ENCODE measurements at regions not wholly inside any gene's neighbourhood (a gene's known extent, or its start where the extent isn't known, plus 50 kb on each side); places are given as distances from the start of the nearest gene placed in this dataset.

GRCh38 chr18:47492691-47493090, 241.2 kb upstream of the SKOR2 start:
- no peak for DNase-seq
- no peaks in the 10 kb centered on the region for H3K27me3 ChIP-seq (replicated peaks; ENCODE audit: control insufficient read depth, insufficient read depth, low read length)
- POLR2A ChIA-PET = no interaction called here
- no TSS peak for BruUV-seq (replicated peaks)
- no peak overlapping the region for H3K4me3 ChIP-seq (ENCODE audit: low read depth, low read length)
- Mint-ChIP-seq H3K4me1 (ENCODE audit: low read depth, unreplicated experiment) (no peaks in the 10 kb centered on the region), H3K27ac (ENCODE audit: unreplicated experiment) (no peak overlapping the region), H3K4me3 (ENCODE audit: unreplicated experiment) (no peak overlapping the region), H3K9me3 (ENCODE audit: unreplicated experiment) (no peaks in the 10 kb centered on the region), H3K36me3 (ENCODE audit: insufficient read depth, unreplicated experiment) (no peaks in the 10 kb centered on the region), H3K27me3 (ENCODE audit: insufficient read depth, unreplicated experiment) (peaks cover 6% of the 10 kb centered on the region)
- H3K36me3 ChIP-seq (ENCODE audit: control insufficient read depth, insufficient read depth, low read length) = no peaks in the 10 kb centered on the region
- TF ChIP-seq, protein P1, sequence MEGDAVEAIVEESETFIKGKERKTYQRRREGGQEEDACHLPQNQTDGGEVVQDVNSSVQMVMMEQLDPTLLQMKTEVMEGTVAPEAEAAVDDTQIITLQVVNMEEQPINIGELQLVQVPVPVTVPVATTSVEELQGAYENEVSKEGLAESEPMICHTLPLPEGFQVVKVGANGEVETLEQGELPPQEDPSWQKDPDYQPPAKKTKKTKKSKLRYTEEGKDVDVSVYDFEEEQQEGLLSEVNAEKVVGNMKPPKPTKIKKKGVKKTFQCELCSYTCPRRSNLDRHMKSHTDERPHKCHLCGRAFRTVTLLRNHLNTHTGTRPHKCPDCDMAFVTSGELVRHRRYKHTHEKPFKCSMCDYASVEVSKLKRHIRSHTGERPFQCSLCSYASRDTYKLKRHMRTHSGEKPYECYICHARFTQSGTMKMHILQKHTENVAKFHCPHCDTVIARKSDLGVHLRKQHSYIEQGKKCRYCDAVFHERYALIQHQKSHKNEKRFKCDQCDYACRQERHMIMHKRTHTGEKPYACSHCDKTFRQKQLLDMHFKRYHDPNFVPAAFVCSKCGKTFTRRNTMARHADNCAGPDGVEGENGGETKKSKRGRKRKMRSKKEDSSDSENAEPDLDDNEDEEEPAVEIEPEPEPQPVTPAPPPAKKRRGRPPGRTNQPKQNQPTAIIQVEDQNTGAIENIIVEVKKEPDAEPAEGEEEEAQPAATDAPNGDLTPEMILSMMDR (IDR thresholded peaks at IDR 0.05; ENCODE audit: insufficient read depth in 1 of 2, low read depth in 1 of 2, low read length in 1 of 2, severe bottlenecking in 1 of 2, unreplicated experiment in 1 of 2) = no peak
- no peaks in the 10 kb centered on the region for H3K4me1 ChIP-seq
- no peaks in the 10 kb centered on the region for H3K9me3 ChIP-seq
- intact Hi-C loops (cut with micrococcal nuclease; ENCODE audit: unreplicated experiment) = no loop called here
- CTCF ChIA-PET = no interaction called here

GRCh38 chr18:47490882-47491281, 239.4 kb upstream of the SKOR2 start:
- intact Hi-C loops (cut with micrococcal nuclease; ENCODE audit: unreplicated experiment) = no loop called here
- no peak overlapping the region for H3K4me3 ChIP-seq (ENCODE audit: low read depth, low read length)
- no peaks in the 10 kb centered on the region for H3K9me3 ChIP-seq
- no peaks in the 10 kb centered on the region for H3K36me3 ChIP-seq (ENCODE audit: control insufficient read depth, insufficient read depth, low read length)
- TF ChIP-seq, protein P1 (IDR thresholded peaks at IDR 0.05; ENCODE audit: insufficient read depth in 1 of 2, low read depth in 1 of 2, low read length in 1 of 2, severe bottlenecking in 1 of 2, unreplicated experiment in 1 of 2) = no peak
- H3K27ac Mint-ChIP-seq (ENCODE audit: unreplicated experiment) = no peak overlapping the region
- no peaks in the 10 kb centered on the region for H3K4me1 ChIP-seq
- POLR2A ChIA-PET = no interaction called here
- CTCF ChIA-PET = no interaction called here
- H3K4me3 Mint-ChIP-seq (ENCODE audit: unreplicated experiment) = no peak overlapping the region
- no peaks in the 10 kb centered on the region for H3K9me3 Mint-ChIP-seq (ENCODE audit: unreplicated experiment)
- no peaks in the 10 kb centered on the region for H3K27me3 ChIP-seq (replicated peaks; ENCODE audit: control insufficient read depth, insufficient read depth, low read length)
- DNase-seq = no peak
- no TSS peak for BruUV-seq (replicated peaks)
- no peaks in the 10 kb centered on the region for H3K4me1 Mint-ChIP-seq (ENCODE audit: low read depth, unreplicated experiment)
- no peaks in the 10 kb centered on the region for H3K36me3 Mint-ChIP-seq (ENCODE audit: insufficient read depth, unreplicated experiment)
- peaks cover 3% of the 10 kb centered on the region for H3K27me3 Mint-ChIP-seq (ENCODE audit: insufficient read depth, unreplicated experiment)

GRCh38 chr18:47485221-47485797, 233.8 kb upstream of the SKOR2 start:
- Histone ChIP-seq H3K9me3 (no peaks in the 10 kb centered on the region), H3K4me1 (no peaks in the 10 kb centered on the region), H3K27me3 (replicated peaks; ENCODE audit: control insufficient read depth, insufficient read depth, low read length) (no peaks in the 10 kb centered on the region), H3K4me3 (ENCODE audit: low read depth, low read length) (no peak overlapping the region), H3K36me3 (ENCODE audit: control insufficient read depth, insufficient read depth, low read length) (no peaks in the 10 kb centered on the region)
- DNase-seq = no peak
- intact Hi-C loops (cut with micrococcal nuclease; ENCODE audit: unreplicated experiment) = no loop called here
- Mint-ChIP-seq H3K27me3 (ENCODE audit: insufficient read depth, unreplicated experiment) (peaks cover 5% of the 10 kb centered on the region), H3K4me1 (ENCODE audit: low read depth, unreplicated experiment) (no peaks in the 10 kb centered on the region), H3K27ac (ENCODE audit: unreplicated experiment) (no peak overlapping the region), H3K36me3 (ENCODE audit: insufficient read depth, unreplicated experiment) (no peaks in the 10 kb centered on the region), H3K9me3 (ENCODE audit: unreplicated experiment) (no peaks in the 10 kb centered on the region), H3K4me3 (ENCODE audit: unreplicated experiment) (no peak overlapping the region)
- POLR2A ChIA-PET = no interaction called here
- CTCF ChIA-PET = no interaction called here
- BruUV-seq (replicated peaks) = no TSS peak
- TF ChIP-seq, protein P1 (IDR thresholded peaks at IDR 0.05; ENCODE audit: insufficient read depth in 1 of 2, low read depth in 1 of 2, low read length in 1 of 2, severe bottlenecking in 1 of 2, unreplicated experiment in 1 of 2) = no peak

All from Caco-2 (cell line).